ENCODE measurements at regions not wholly inside any gene's neighbourhood (a gene's known extent, or its start where the extent isn't known, plus 50 kb on each side); places are given as distances from the start of the nearest gene placed in this dataset.

DNA sequence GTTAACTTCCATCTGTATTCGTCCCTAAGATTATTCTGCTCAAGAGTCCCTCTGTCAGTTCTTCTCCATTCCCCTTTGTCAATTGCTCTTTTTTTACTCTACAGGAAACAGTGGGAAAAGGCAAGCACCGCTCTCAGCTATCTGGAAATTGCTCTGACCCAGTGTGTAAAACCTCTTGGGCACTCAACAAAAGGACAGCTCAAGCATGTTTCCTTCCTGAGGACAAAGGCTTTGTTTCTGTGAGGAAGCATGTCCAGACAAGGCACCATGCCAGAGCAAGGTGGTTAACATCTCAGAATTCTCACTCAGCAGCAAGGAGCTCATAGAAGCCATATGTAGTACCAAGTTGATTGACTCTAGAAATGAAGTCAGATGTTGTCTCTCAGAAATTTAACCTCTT, 735.6 kb downstream of the TSN start:
- TF ChIP-seq EZH2phosphoT487 (IDR thresholded peaks at IDR 0.05; ENCODE audit: borderline replicate concordance, low read length) (no peak), CTCF (IDR thresholded peaks at IDR 0.05; ENCODE audit: low read depth, low read length, poor library complexity, severe bottlenecking) (no peak)
